Endothelial cell of umbilical vein (primary cell): ENCODE measurements at regions not wholly inside any gene's neighbourhood (a gene's known extent, or its start where the extent isn't known, plus 50 kb on each side); places are given as distances from the start of the nearest gene placed in this dataset.

ENCODE experiments used
- BruUV-seq: library from RNA; stranded (reverse); fragments of 400-500 nt; replicated peaks from 2 replicates; lab custom pipeline; 2021; lab: Mats Ljungman, UMichigan
- CTCF ChIA-PET: fragments of 300-600, 350-600 bp; sonication (Branson Sonifier 250); formaldehyde crosslinking; loops from one replicate; lab custom pipeline; 2021; ENCODE audit warnings: antibody characterized with exemption, inconsistent platforms; lab: Charles Lee
- POLR2A ChIA-PET: fragments of 300-600, 350-600 bp; sonication (Branson Sonifier 250); formaldehyde crosslinking; loops from one replicate; lab custom pipeline; 2021; ENCODE audit warnings: antibody characterized with exemption, inconsistent platforms; lab: Charles Lee
- DNase-seq: peaks from one replicate; pipeline ENCODE4 v3.0.0-alpha.2; 2011; ENCODE audit warnings: low read depth, low spot score
- FAIRE-seq: peaks from 2 replicates; lab custom pipeline; 2011; peaks lifted over from hg19 to GRCh38; lab: Jason Lieb, UNC
- H2AFZ ChIP-seq: 2 replicates; pipeline ENCODE4 v1.6.0; 2012; ENCODE audit warnings: low read depth, low read length, control low read depth, inconsistent platforms
- H3K27ac ChIP-seq: 2 replicates; pipeline ENCODE4 v1.5.1; 2011; ENCODE audit warnings: low read depth, mild to moderate bottlenecking, control low read depth, low read length, moderate library complexity; ENCODE audit not compliant: insufficient read depth
- H3K27me3 ChIP-seq, 2 experiments: 2 replicates each; pipeline versions ENCODE4 v1.6.0 to v1.6.1; 2011; ENCODE audit warnings: low read length in 2 of 2, mixed read lengths in 1 of 2; ENCODE audit not compliant: control insufficient read depth in 2 of 2, insufficient read depth in 2 of 2
- H3K36me3 ChIP-seq, 2 experiments: 2 replicates in 1 of 2; 3 replicates in 1 of 2; pipeline ENCODE4 v1.5.1; 2011; ENCODE audit warnings: low read length in 2 of 2, mild to moderate bottlenecking in 1 of 2, moderate library complexity in 1 of 2; ENCODE audit not compliant: control insufficient read depth in 2 of 2, insufficient read depth in 2 of 2; ENCODE audit errors: extremely low read depth in 1 of 2
- H3K4me1 ChIP-seq: 3 replicates; pipeline ENCODE4 v1.5.1; 2011; ENCODE audit warnings: mild to moderate bottlenecking, low read length; ENCODE audit not compliant: control insufficient read depth, insufficient read depth; ENCODE audit errors: extremely low read depth
- H3K4me2 ChIP-seq: 2 replicates; pipeline ENCODE4 v1.6.1; 2011; ENCODE audit warnings: low read length, control low read depth, mixed read lengths; ENCODE audit not compliant: insufficient read depth
- H3K4me3 ChIP-seq, 3 experiments: fragments of 200-600 bp in 1 of 3; sonication (generic), shearing (Covaris generic) in 1 of 3; replicated peaks in 1 of 3; 2 replicates each; pipeline ENCODE4 v1.5.1; 2011 to 2016; ENCODE audit warnings: control low read depth in 3 of 3, low read length in 3 of 3, mild to moderate bottlenecking in 2 of 3, inconsistent platforms in 1 of 3, low read depth in 1 of 3, moderate library complexity in 1 of 3; ENCODE audit not compliant: insufficient read depth in 1 of 3
- H3K79me2 ChIP-seq: 2 replicates; pipeline ENCODE4 v1.6.0; 2012; ENCODE audit warnings: low read length, inconsistent platforms; ENCODE audit not compliant: control insufficient read depth, insufficient read depth
- H3K9ac ChIP-seq: replicated peaks from 2 replicates; pipeline ENCODE3; 2011; ENCODE audit warnings: low read length, control low read depth; ENCODE audit not compliant: insufficient read depth; ENCODE audit errors: extremely low read depth
- H3K9me1 ChIP-seq: replicated peaks from 3 replicates; pipeline ENCODE4 v1.6.0; 2011; ENCODE audit warnings: mild to moderate bottlenecking, low read length; ENCODE audit not compliant: control insufficient read depth, insufficient read depth; ENCODE audit errors: extremely low read depth
- H3K9me3 ChIP-seq: replicated peaks from 2 replicates; pipeline ENCODE4 v1.5.1; 2012; ENCODE audit warnings: low read length, inconsistent platforms; ENCODE audit not compliant: control insufficient read depth, insufficient read depth
- H4K20me1 ChIP-seq: replicated peaks from 2 replicates; pipeline ENCODE3; 2011; ENCODE audit warnings: mild to moderate bottlenecking, low read length; ENCODE audit not compliant: control insufficient read depth, insufficient read depth; ENCODE audit errors: extremely low read depth
- CTCF ChIP-seq, 2 donors: IDR thresholded peaks; 1 replicate in 1 of 2; 2 replicates in 1 of 2; pipeline ENCODE4 v1.5.1; 2011; ENCODE audit warnings: low read length in 2 of 2, mild to moderate bottlenecking in 2 of 2, moderate library complexity in 2 of 2, control low read depth in 1 of 2, inconsistent platforms in 1 of 2, low read depth in 1 of 2; ENCODE audit not compliant: insufficient read depth in 1 of 2; ENCODE audit errors: extremely low read depth in 1 of 2
- EZH2 ChIP-seq: IDR thresholded peaks from 2 replicates; pipeline ENCODE4 v1.6.1; 2012; ENCODE audit warnings: borderline replicate concordance, low read depth, mild to moderate bottlenecking, moderate library complexity, low read length, inconsistent platforms; ENCODE audit not compliant: severe bottlenecking
- FOS ChIP-seq: IDR thresholded peaks from 2 replicates; pipeline ENCODE4 v1.6.1; 2011; ENCODE audit warnings: mild to moderate bottlenecking, low read length, moderate library complexity, borderline replicate concordance; ENCODE audit not compliant: insufficient read depth
- GATA2 ChIP-seq: IDR thresholded peaks from 2 replicates; pipeline ENCODE4 v1.7.0; 2011; ENCODE audit warnings: low read depth, mild to moderate bottlenecking, moderate library complexity, mixed read lengths, low read length; ENCODE audit not compliant: insufficient read length, insufficient read depth
- JUN ChIP-seq: IDR thresholded peaks from 2 replicates; pipeline ENCODE4 v1.6.1; 2011; ENCODE audit warnings: borderline replicate concordance, low read depth; ENCODE audit not compliant: insufficient read length, insufficient read depth
- MAX ChIP-seq: IDR thresholded peaks from 2 replicates; pipeline ENCODE4 v1.6.1; 2011; ENCODE audit not compliant: insufficient read depth, insufficient read length
- POLR2A ChIP-seq: IDR thresholded peaks from 2 replicates; pipeline ENCODE4 v1.6.1; 2012; ENCODE audit warnings: low read depth, mild to moderate bottlenecking, control low read depth, low read length
- POLR2AphosphoS5 ChIP-seq: IDR thresholded peaks from 2 replicates; pipeline ENCODE4 v1.6.1; 2012; ENCODE audit warnings: low read depth, mild to moderate bottlenecking, control low read depth, low read length, moderate library complexity; ENCODE audit not compliant: insufficient read depth
- dilution Hi-C: fragments of 300-500 bp; cut with MboI; formaldehyde crosslinking; loops from one replicate; pipeline ENCODE4 v1.15.0; 2019; ENCODE audit warnings: low sequenced_read_pairs; ENCODE audit not compliant: extremely low pct_ligation_motif_present
- intact Hi-C: fragments of 100-400 bp; cut with micrococcal nuclease; formaldehyde crosslinking; loops from one replicate; pipeline ENCODE4 v1.10.0; 2022

- H3K27me3 ChIP-seq, result no peaks in the 10 kb centered on the region
- H3K9me3 ChIP-seq, result no peaks in the 10 kb centered on the region
- no peaks in the 10 kb centered on the region for H3K4me1 ChIP-seq
- FAIRE-seq (no peak), DNase-seq (no peak)
- H3K36me3 ChIP-seq, result no peaks in the 10 kb centered on the region
- BruUV-seq, result no TSS peak
- CTCF ChIA-PET, result no interaction called here
- TF ChIP-seq EZH2 (no peak), CTCF (IDR thresholded peaks at IDR 0.05; ENCODE audit: extremely low read depth in 1 of 2, insufficient read depth in 1 of 2, low read depth in 1 of 2, low read length in 2 of 2) (no peak), MAX (no peak), FOS (no peak), POLR2A (no peak), POLR2AphosphoS5 (no peak), GATA2 (no peak), JUN (no peak)
- no peak overlapping the region for H2AFZ ChIP-seq
- H3K9me1 ChIP-seq, result no peaks in the 10 kb centered on the region
- intact Hi-C loops (no loop called here), dilution Hi-C loops (no loop called here)
- no peak overlapping the region for H3K9ac ChIP-seq
- H3K27ac ChIP-seq, result no peak overlapping the region
- POLR2A ChIA-PET, result no interaction called here
- no peak overlapping the region for H3K4me2 ChIP-seq
- no peak overlapping the region for H3K4me3 ChIP-seq
- H3K79me2 ChIP-seq, result no peaks in the 10 kb centered on the region
- no peaks in the 10 kb centered on the region for H4K20me1 ChIP-seq
Measured at GRCh38 chr5:68771732-68772131, 322.1 kb upstream of the SLC30A5 start.
